ENCODE measurements at regions not wholly inside any gene's neighbourhood (a gene's known extent, or its start where the extent isn't known, plus 50 kb on each side); places are given as distances from the start of the nearest gene placed in this dataset.

GRCh38 chr2:18999198-18999597, 359.2 kb downstream of the OSR1 start (continued):
- TF ChIP-seq ARID5B (CRISPR knock-in tag; IDR thresholded peaks at IDR 0.05) (no peak), ZNF138 (CRISPR knock-in tag; IDR thresholded peaks at IDR 0.05; ENCODE audit: low read depth) (no peak), NFRKB (IDR thresholded peaks at IDR 0.05) (no peak), TRIM22 (IDR thresholded peaks at IDR 0.05) (0 out of 2 replicates have a peak, but pooled peaks have one; percentile 46), TFE3 (CRISPR knock-in tag; IDR thresholded peaks at IDR 0.05) (no peak), IRF2 (CRISPR knock-in tag; IDR thresholded peaks at IDR 0.05) (no peak)

- Histone ChIP-seq H3K4me3 (replicated peaks in 1 of 3; ENCODE audit: insufficient read depth in 1 of 3, low read depth in 2 of 3, low read length in 3 of 3) (no peak overlapping the region), H4K20me1 (ENCODE audit: insufficient read depth, low read length) (no peaks in the 10 kb centered on the region), H3K36me3 (replicated peaks in 1 of 2; ENCODE audit: control insufficient read depth in 1 of 2, insufficient read depth in 2 of 2, low read length in 2 of 2) (no peaks in the 10 kb centered on the region), H3K4me1 (ENCODE audit: insufficient read depth, low read length) (no peaks in the 10 kb centered on the region), H3K79me2 (ENCODE audit: insufficient read depth, low read length) (no peaks in the 10 kb centered on the region), H3K9ac (ENCODE audit: insufficient read depth, low read depth, low read length) (no peak overlapping the region), H3K4me2 (ENCODE audit: low read depth, low read length) (no peak overlapping the region), H3K9me3 (ENCODE audit: low read length) (no peaks in the 10 kb centered on the region), H3K27ac (ENCODE audit: extremely low read length, insufficient read depth, low read length) (no peak overlapping the region), H3K27me3 (ENCODE audit: control insufficient read depth in 1 of 2, insufficient read depth in 2 of 2, low read length in 2 of 2) (no peaks in the 10 kb centered on the region), H2AFZ (ENCODE audit: low read length) (no peak overlapping the region)
- FAIRE-seq = no peak
- WGBS (ENCODE audit: low lambda C conversion rate) = 2% methylated on average over 1 of the region's 1 CpG
- in situ Hi-C loops (cut with HindIII; ENCODE audit: extremely low pct_ligation_motif_present, low pct_unique_long_range_greater_than_20kb) (no loop called here), intact Hi-C loops (cut with micrococcal nuclease; ENCODE audit: unreplicated experiment) (no loop called here)
- ATAC-seq = no peak
- BruUV-seq (replicated peaks) = no TSS peak
- ChIA-PET CTCF (ENCODE audit: low intra/inter-chr PET ratio, low total read pairs) (no interaction called here), POLR2A (no interaction called here)
- no peak for DNase-seq (ENCODE audit: low spot score)
- TF ChIP-seq LBX2 (CRISPR knock-in tag; IDR thresholded peaks at IDR 0.05; ENCODE audit: borderline replicate concordance) = no peak
- TF ChIP-seq MAFF (IDR thresholded peaks at IDR 0.05; ENCODE audit: low read depth, low read length) = no peak
- TF ChIP-seq RXRB (CRISPR knock-in tag; IDR thresholded peaks at IDR 0.05; ENCODE audit: borderline replicate concordance) = no peak
- no peak for TF ChIP-seq IKZF4 (CRISPR knock-in tag; IDR thresholded peaks at IDR 0.05; ENCODE audit: borderline replicate concordance, low read depth, not compliant biosample characterization)
- no peak for TF ChIP-seq DNMT3B (CRISPR knock-in tag; conservative IDR thresholded peaks at IDR 0.05)
- TF ChIP-seq MEF2D (CRISPR knock-in tag; IDR thresholded peaks at IDR 0.05) = no peak
Measured at GRCh38 chr2:18998491-18998890, 359.9 kb downstream of the OSR1 start.
